GM12878 (cell line): ENCODE measurements at regions not wholly inside any gene's neighbourhood (a gene's known extent, or its start where the extent isn't known, plus 50 kb on each side); places are given as distances from the start of the nearest gene placed in this dataset.

Experiments
- ATAC-seq: fragments of 200-7000 bp; cut with Tn5 transposase; 3 replicates; pipeline ENCODE4 v1.9.1; 2020; ENCODE audit warnings: mild to moderate bottlenecking, moderate library complexity
- BruUV-seq: library from RNA; stranded (reverse); fragments of 400-500 nt; replicated peaks from 2 replicates; lab custom pipeline; 2021; lab: Mats Ljungman, UMichigan
- CTCF ChIA-PET: fragments of 300-600 bp; sonication (Branson Sonifier 250); formaldehyde crosslinking; extraction: SDS; loops from one replicate; lab custom pipeline; 2021; ENCODE audit warnings: inconsistent platforms; lab: Yijun Ruan, JAX
- POLR2A ChIA-PET: fragments of 350-600 bp; formaldehyde crosslinking; extraction: SDS; loops from one replicate; lab custom pipeline; 2021; ENCODE audit warnings: inconsistent platforms; lab: Charles Lee
- RAD21 ChIA-PET: fragments of 300-600 bp; sonication (Branson Sonifier 250); formaldehyde crosslinking; loops from one replicate; lab custom pipeline; 2023; ENCODE audit warnings: antibody characterized with exemption; ENCODE audit not compliant: unreplicated experiment; lab: Charles Lee
- SMC1A ChIA-PET: fragments of 300-600 bp; sonication (Branson Sonifier 250); formaldehyde crosslinking; loops from one replicate; lab custom pipeline; 2023; ENCODE audit not compliant: unreplicated experiment, uncharacterized antibody; lab: Charles Lee
- DNase-seq: peaks from one replicate; pipeline ENCODE4 v3.0.0-alpha.2; 2011; ENCODE audit warnings: low read depth, low spot score
- FAIRE-seq: peaks from 3 replicates; lab custom pipeline; 2011; peaks lifted over from hg19 to GRCh38; lab: Jason Lieb, UNC
- H2AFZ ChIP-seq: 2 replicates; pipeline ENCODE4 v1.6.0; 2011; ENCODE audit warnings: low read depth, low read length, control low read depth; ENCODE audit not compliant: control insufficient read depth
- H3K27ac ChIP-seq: 2 replicates; pipeline ENCODE4 v1.5.1; 2011; ENCODE audit warnings: control low read depth; ENCODE audit not compliant: control insufficient read depth, insufficient read depth
- H3K27me3 ChIP-seq, 2 experiments: replicated peaks in 1 of 2; 2 replicates each; pipeline versions ENCODE4 v1.6.0 to v1.6.1; 2011; ENCODE audit warnings: low read length in 1 of 2; ENCODE audit not compliant: control insufficient read depth in 2 of 2, insufficient read depth in 2 of 2
- H3K36me3 ChIP-seq, 2 experiments: 2 replicates each; pipeline ENCODE4 v1.5.1; 2011; ENCODE audit warnings: low read length in 1 of 2; ENCODE audit not compliant: control insufficient read depth in 2 of 2, insufficient read depth in 2 of 2
- H3K4me1 ChIP-seq: 2 replicates; pipeline ENCODE4 v1.6.1; 2011; ENCODE audit warnings: mild to moderate bottlenecking, low read length, moderate library complexity, mixed read lengths; ENCODE audit not compliant: control insufficient read depth, insufficient read depth
- H3K4me2 ChIP-seq: 2 replicates; pipeline ENCODE4 v1.6.0; 2011; ENCODE audit warnings: control low read depth; ENCODE audit not compliant: control insufficient read depth, insufficient read depth
- H3K4me3 ChIP-seq: fragments of 200-600 bp; sonication (generic); 2 replicates; pipeline ENCODE4 v1.5.1; 2016
- H3K79me2 ChIP-seq: 2 replicates; pipeline ENCODE4 v1.6.0; 2011; ENCODE audit warnings: low read length; ENCODE audit not compliant: control insufficient read depth, insufficient read depth
- H3K9ac ChIP-seq: 2 replicates; pipeline ENCODE4 v1.8.0; 2011; ENCODE audit warnings: low read length, control low read depth, mixed read lengths; ENCODE audit not compliant: control insufficient read depth, insufficient read depth
- H3K9me3 ChIP-seq: replicated peaks from 3 replicates; pipeline ENCODE4 v1.5.1; 2011; ENCODE audit warnings: mild to moderate bottlenecking, low read length; ENCODE audit not compliant: control insufficient read depth, insufficient read depth
- H4K20me1 ChIP-seq: 2 replicates; pipeline ENCODE4 v1.6.0; 2011; ENCODE audit not compliant: control insufficient read depth, insufficient read depth
- ASH2L ChIP-seq: fragments of 300-600, 200-600 bp; sonication (generic); IDR thresholded peaks from 2 replicates; pipeline ENCODE4 v1.6.1; 2017; ENCODE audit warnings: low read depth, mild to moderate bottlenecking, borderline replicate concordance
- BCL11A ChIP-seq: IDR thresholded peaks from 2 replicates; pipeline ENCODE4 v1.6.1; 2011; ENCODE audit warnings: low read depth, low read length
- BHLHE40 ChIP-seq, 2 experiments: fragments of 450-650 bp in 1 of 2; IDR thresholded peaks; 2 replicates each; pipeline ENCODE4 v1.6.1; 2011 to 2017; ENCODE audit warnings: low read depth in 2 of 2, borderline replicate concordance in 1 of 2, improper control_type of control experiment in 1 of 2, low read length in 1 of 2, mild to moderate bottlenecking in 1 of 2
- BMI1 ChIP-seq: fragments of 450-650 bp; IDR thresholded peaks from 2 replicates; pipeline ENCODE4 v1.6.1; 2016; ENCODE audit warnings: mild to moderate bottlenecking, moderate library complexity, borderline replicate concordance
- CREB1 ChIP-seq: IDR thresholded peaks from 2 replicates; pipeline ENCODE4 v1.6.1; 2012; ENCODE audit warnings: low read depth, mild to moderate bottlenecking, inconsistent platforms
- DPF2 ChIP-seq: fragments of 450-650 bp; IDR thresholded peaks from 2 replicates; pipeline ENCODE4 v1.6.1; 2017; ENCODE audit warnings: mild to moderate bottlenecking
- IRF5 ChIP-seq: fragments of 450-650 bp; IDR thresholded peaks from 2 replicates; pipeline ENCODE4 v1.6.1; 2017; ENCODE audit warnings: borderline replicate concordance
- MXI1 ChIP-seq: fragments of 150-350 bp; IDR thresholded peaks from 2 replicates; pipeline ENCODE4 v1.6.1; 2011; ENCODE audit warnings: low read depth, mild to moderate bottlenecking, inconsistent platforms, low read length, improper control_type of control experiment
- NFYB ChIP-seq: IDR thresholded peaks from 2 replicates; pipeline ENCODE4 v1.6.1; 2011; ENCODE audit warnings: low read depth, mild to moderate bottlenecking, low read length, improper control_type of control experiment, moderate library complexity; ENCODE audit not compliant: insufficient read depth
- NRF1 ChIP-seq: conservative IDR thresholded peaks from 2 replicates; pipeline ENCODE4 v1.6.1; 2011; ENCODE audit warnings: mild to moderate bottlenecking, low read depth, low read length, improper control_type of control experiment
- PAX5 ChIP-seq: IDR thresholded peaks from 2 replicates; pipeline ENCODE4 v1.6.1; 2011; ENCODE audit warnings: low read depth, low read length, borderline replicate concordance
- PML ChIP-seq: IDR thresholded peaks from 2 replicates; pipeline ENCODE4 v1.6.1; 2012; ENCODE audit warnings: low read length, inconsistent platforms
- POLR2AphosphoS5 ChIP-seq: IDR thresholded peaks from 2 replicates; pipeline ENCODE4 v1.6.1; 2011; ENCODE audit warnings: mild to moderate bottlenecking, low read length, inconsistent platforms
- RAD51 ChIP-seq: fragments of 450-650 bp; IDR thresholded peaks from 2 replicates; pipeline ENCODE4 v1.6.1; 2016; ENCODE audit warnings: moderate library complexity, mild to moderate bottlenecking, inconsistent platforms
- RFX5 ChIP-seq: IDR thresholded peaks from 2 replicates; pipeline ENCODE4 v1.6.1; 2011; ENCODE audit warnings: low read depth, low read length, improper control_type of control experiment
- WGBS: methylation state at CpG from one replicate; pipeline ENCODE4 v1.1.6; 2016; ENCODE audit warnings: low lambda C conversion rate; ENCODE audit not compliant: insufficient replicate concordance, insufficient coverage; ENCODE audit errors: missing lambda C conversion rate; 5-methylcytosine and 5-hydroxymethylcytosine counted together
- in situ Hi-C: fragments of 300-500 bp; cut with MboI; formaldehyde crosslinking; loops from 9 replicates; pipeline ENCODE4 v1.14.3; 2018; ENCODE audit warnings: mixed read lengths
- intact Hi-C: fragments of 100-400 bp; cut with micrococcal nuclease; formaldehyde crosslinking; loops from one replicate; pipeline ENCODE4 v1.14.2; 2022; ENCODE audit not compliant: unreplicated experiment

GRCh38 chr20:40159276-40159675 is 529.8 kb downstream of the MAFB start:
- ATAC-seq, result no peak
- H3K4me1 ChIP-seq, result peaks cover 13% of the 10 kb centered on the region
- 39% methylated on average over 5 of the region's 5 CpGs for WGBS
- in situ Hi-C loops, result no loop called here
- ChIA-PET RAD21 (interaction anchor here (0.9 kb wide), 1 partner anchor 18 kb away, joined by 3 read pairs; no protein-coding TSS in a partner anchor), CTCF (interaction anchor here (0.8 to 3.2 kb wide), 15 partner anchors 9 to 804 kb away, joined by 3 to 12 read pairs (median 4); no protein-coding TSS in a partner anchor), POLR2A (no interaction called here), SMC1A (interaction anchor here (1.0 to 1.5 kb wide), 5 partner anchors 9 to 804 kb away, joined by 3 to 6 read pairs (median 4); no protein-coding TSS in a partner anchor)
- no peaks in the 10 kb centered on the region for H3K79me2 ChIP-seq
- no peak overlapping the region for H3K4me3 ChIP-seq
- no peak for FAIRE-seq
- no peaks in the 10 kb centered on the region for H4K20me1 ChIP-seq
- TF ChIP-seq ASH2L (no peak), BMI1 (no peak)
- no peak overlapping the region for H3K9ac ChIP-seq
- H2AFZ ChIP-seq, result no peak overlapping the region
- no peaks in the 10 kb centered on the region; the same call in 2 of the 3 replicates for H3K9me3 ChIP-seq
- no peaks in the 10 kb centered on the region for H3K27me3 ChIP-seq
- H3K27ac ChIP-seq, result no peak overlapping the region
- H3K36me3 ChIP-seq, result no peaks in the 10 kb centered on the region
- H3K4me2 ChIP-seq, result no peak overlapping the region
- DNase-seq, result no peak
- BruUV-seq, result no TSS peak
- intact Hi-C loops, result loop anchor here (10.0 kb wide), 1 partner anchor 274 kb away; no protein-coding TSS in a partner anchor

- Histone ChIP-seq H3K36me3 (no peaks in the 10 kb centered on the region), H3K27me3 (no peaks in the 10 kb centered on the region), H3K9me3 (no peaks in the 10 kb centered on the region; the same call in 2 of the 3 replicates), H2AFZ (no peak overlapping the region), H3K27ac (no peak overlapping the region), H3K4me3 (no peak overlapping the region), H3K4me2 (peak overlapping the region; percentile 66), H3K4me1 (peaks cover 13% of the 10 kb centered on the region), H3K9ac (no peak overlapping the region), H4K20me1 (no peaks in the 10 kb centered on the region), H3K79me2 (no peaks in the 10 kb centered on the region)
- RAD21 ChIA-PET, result no interaction called here
- ATAC-seq, result peak; percentile 91
- peak; percentile 58 for DNase-seq
- in situ Hi-C loops, result no loop called here
- no TSS peak for BruUV-seq
- POLR2A ChIA-PET, result no interaction called here
- WGBS, result 2% methylated on average over 4 of the region's 4 CpGs
- FAIRE-seq, result peak; percentile 86
- CTCF ChIA-PET, result no interaction called here
- SMC1A ChIA-PET, result no interaction called here
- intact Hi-C loops, result loop anchor here (10.0 kb wide), 1 partner anchor 272 kb away; no protein-coding TSS in a partner anchor
- TF ChIP-seq IRF5, result no peak
- no peak for TF ChIP-seq RFX5
- TF ChIP-seq DPF2, result peak; percentile 93
- TF ChIP-seq RAD51, result no peak
- TF ChIP-seq PAX5, result peak; percentile 63; the same call in 1 of the 2 replicates
- no peak for TF ChIP-seq NFYB
- no peak for TF ChIP-seq NRF1
- no peak for TF ChIP-seq POLR2AphosphoS5
- no peak for TF ChIP-seq ASH2L
- peak; percentile 89 for TF ChIP-seq BCL11A
- TF ChIP-seq MXI1, result no peak
- TF ChIP-seq PML, result no peak
- peak in 1 of 2 experiments; percentile 22; a peak in 1 of 4 replicates for TF ChIP-seq BHLHE40 (IDR thresholded peaks at IDR 0.05; ENCODE audit: borderline replicate concordance in 1 of 2, low read depth in 2 of 2, low read length in 1 of 2)
- peak; percentile 68; the same call in 1 of the 2 replicates for TF ChIP-seq CREB1
Observed at GRCh38 chr20:40156600-40157317, 532.3 kb downstream of the MAFB start.
